Activated T-cell treated with anti-CD3 and anti-CD28 coated beads, Interleukin-2, amount 50 U/mL, for 4 hours (primary cell): ENCODE measurements at regions not wholly inside any gene's neighbourhood (a gene's known extent, or its start where the extent isn't known, plus 50 kb on each side); places are given as distances from the start of the nearest gene placed in this dataset.
"Not testable (repeated sequence)": the region's sequence is repeated elsewhere in the genome, so short reads cannot be mapped to it uniquely, and the experiment has no call there.

Experiments used
- ATAC-seq, 2 donors: fragments of 200-7000 bp; cut with Tn5 transposase; one replicate each; pipeline ENCODE4 v1.10.0; 2021
- DNase-seq: peaks from one replicate; pipeline ENCODE4 v3.0.0-alpha.2; 2020
- H3K27me3 Mint-ChIP-seq: one replicate; pipeline ENCODE4 v1.8.0; 2021; ENCODE audit warnings: low read depth, mixed read lengths
- H3K36me3 Mint-ChIP-seq: one replicate; pipeline ENCODE4 v1.8.0; 2022; ENCODE audit warnings: mixed read lengths; ENCODE audit not compliant: insufficient read depth
- H3K4me1 Mint-ChIP-seq: one replicate; pipeline ENCODE4 v1.8.0; 2021; ENCODE audit warnings: low read depth, mixed read lengths
- H3K4me3 Mint-ChIP-seq: one replicate; pipeline ENCODE4 v1.8.0; 2021; ENCODE audit warnings: mild to moderate bottlenecking, moderate library complexity, mixed read lengths
- H3K9me3 Mint-ChIP-seq: one replicate; pipeline ENCODE4 v1.8.0; 2021; ENCODE audit warnings: mixed read lengths

GRCh38 chr1:185393815-185394214, 76.8 kb upstream of the IVNS1ABP start:
- no peaks in the 10 kb centered on the region for H3K9me3 Mint-ChIP-seq
- no peaks in the 10 kb centered on the region for H3K36me3 Mint-ChIP-seq
- H3K4me1 Mint-ChIP-seq = peaks cover 4% of the 10 kb centered on the region
- no peak for DNase-seq
- ATAC-seq = no peak
- H3K27me3 Mint-ChIP-seq = no peaks in the 10 kb centered on the region
- H3K4me3 Mint-ChIP-seq = no peak overlapping the region

GRCh38 chr1:185393205-185393604, 76.2 kb upstream of the IVNS1ABP start:
- no peaks in the 10 kb centered on the region for H3K27me3 Mint-ChIP-seq
- H3K4me1 Mint-ChIP-seq = peaks cover 4% of the 10 kb centered on the region
- DNase-seq (no peak), ATAC-seq (no peak)
- no peaks in the 10 kb centered on the region for H3K9me3 Mint-ChIP-seq
- no peaks in the 10 kb centered on the region for H3K36me3 Mint-ChIP-seq
- no peak overlapping the region for H3K4me3 Mint-ChIP-seq

GRCh38 chr1:185388815-185389214, 71.8 kb upstream of the IVNS1ABP start:
- no peak for ATAC-seq
- Mint-ChIP-seq H3K9me3 (no peaks in the 10 kb centered on the region), H3K4me1 (peaks cover 5% of the 10 kb centered on the region), H3K36me3 (peaks cover 1% of the 10 kb centered on the region), H3K27me3 (no peaks in the 10 kb centered on the region), H3K4me3 (no peak overlapping the region)
- no peak for DNase-seq

GRCh38 chr1:185388346-185388745, 71.3 kb upstream of the IVNS1ABP start:
- H3K4me3 Mint-ChIP-seq = no peak overlapping the region
- ATAC-seq = no peak
- no peak for DNase-seq
- no peaks in the 10 kb centered on the region for H3K9me3 Mint-ChIP-seq
- peaks cover 2% of the 10 kb centered on the region for H3K36me3 Mint-ChIP-seq
- no peaks in the 10 kb centered on the region for H3K27me3 Mint-ChIP-seq
- H3K4me1 Mint-ChIP-seq = peaks cover 5% of the 10 kb centered on the region

- ATAC-seq (no peak), DNase-seq (no peak)
- Mint-ChIP-seq H3K27me3 (no peaks in the 10 kb centered on the region), H3K36me3 (peaks cover 4% of the 10 kb centered on the region), H3K4me3 (no peak overlapping the region), H3K9me3 (no peaks in the 10 kb centered on the region), H3K4me1 (peaks cover 5% of the 10 kb centered on the region)
These were observed 68.9 kb upstream of the IVNS1ABP start for GRCh38 chr1:185385991-185386390.

GRCh38 chr1:185383805-185384204, 66.8 kb upstream of the IVNS1ABP start:
- not testable (repeated sequence) for DNase-seq, H3K4me1 Mint-ChIP-seq, H3K36me3 Mint-ChIP-seq, ATAC-seq, H3K9me3 Mint-ChIP-seq, H3K4me3 Mint-ChIP-seq, H3K27me3 Mint-ChIP-seq

GRCh38 chr1:185377831-185378230, 60.8 kb upstream of the IVNS1ABP start:
- DNase-seq = no peak
- ATAC-seq = no peak
- Mint-ChIP-seq H3K9me3 (no peaks in the 10 kb centered on the region), H3K4me3 (no peak overlapping the region), H3K27me3 (no peaks in the 10 kb centered on the region), H3K36me3 (no peaks in the 10 kb centered on the region), H3K4me1 (peaks cover 11% of the 10 kb centered on the region)

GRCh38 chr1:185376840-185377635, 60.0 kb upstream of the IVNS1ABP start:
- Mint-ChIP-seq H3K4me1 (peaks cover 11% of the 10 kb centered on the region), H3K27me3 (no peaks in the 10 kb centered on the region), H3K4me3 (no peak overlapping the region), H3K36me3 (no peaks in the 10 kb centered on the region), H3K9me3 (no peaks in the 10 kb centered on the region)
- DNase-seq = no peak
- ATAC-seq = no peak

GRCh38 chr1:185376288-185376687, 59.2 kb upstream of the IVNS1ABP start:
- H3K4me1 Mint-ChIP-seq = peaks cover 11% of the 10 kb centered on the region
- H3K36me3 Mint-ChIP-seq = no peaks in the 10 kb centered on the region
- ATAC-seq (no peak), DNase-seq (no peak)
- no peaks in the 10 kb centered on the region for H3K9me3 Mint-ChIP-seq
- no peak overlapping the region for H3K4me3 Mint-ChIP-seq
- no peaks in the 10 kb centered on the region for H3K27me3 Mint-ChIP-seq

- DNase-seq = no peak
- Mint-ChIP-seq H3K36me3 (no peaks in the 10 kb centered on the region), H3K9me3 (no peaks in the 10 kb centered on the region), H3K4me1 (peaks cover 11% of the 10 kb centered on the region), H3K4me3 (no peak overlapping the region), H3K27me3 (no peaks in the 10 kb centered on the region)
- ATAC-seq = no peak
These were observed 58.5 kb upstream of the IVNS1ABP start for GRCh38 chr1:185375583-185375982.

GRCh38 chr1:185373813-185374529, 56.9 kb upstream of the IVNS1ABP start:
- Mint-ChIP-seq H3K9me3 (no peaks in the 10 kb centered on the region), H3K4me3 (no peak overlapping the region), H3K36me3 (peaks cover 1% of the 10 kb centered on the region), H3K4me1 (peaks cover 11% of the 10 kb centered on the region), H3K27me3 (no peaks in the 10 kb centered on the region)
- ATAC-seq = no peak
- no peak for DNase-seq

GRCh38 chr1:185369786-185370185, 52.7 kb upstream of the IVNS1ABP start:
- Mint-ChIP-seq H3K4me3 (no peak overlapping the region), H3K4me1 (peaks cover 11% of the 10 kb centered on the region), H3K9me3 (no peaks in the 10 kb centered on the region), H3K27me3 (no peaks in the 10 kb centered on the region), H3K36me3 (peaks cover 1% of the 10 kb centered on the region)
- DNase-seq (no peak), ATAC-seq (no peak)

- Mint-ChIP-seq H3K27me3 (no peaks in the 10 kb centered on the region), H3K9me3 (no peaks in the 10 kb centered on the region), H3K4me3 (no peak overlapping the region), H3K36me3 (peaks cover 1% of the 10 kb centered on the region), H3K4me1 (peaks cover 8% of the 10 kb centered on the region)
- no peak for ATAC-seq
- DNase-seq = no peak
These were observed 52.0 kb upstream of the IVNS1ABP start for GRCh38 chr1:185368913-185369491.

GRCh38 chr1:185368313-185368855, 51.3 kb upstream of the IVNS1ABP start:
- peaks cover 4% of the 10 kb centered on the region for H3K4me1 Mint-ChIP-seq
- peaks cover 1% of the 10 kb centered on the region for H3K36me3 Mint-ChIP-seq
- DNase-seq (no peak), ATAC-seq (no peak)
- no peaks in the 10 kb centered on the region for H3K27me3 Mint-ChIP-seq
- H3K4me3 Mint-ChIP-seq = no peak overlapping the region
- H3K9me3 Mint-ChIP-seq = no peaks in the 10 kb centered on the region
